ENCODE measurements at regions not wholly inside any gene's neighbourhood (a gene's known extent, or its start where the extent isn't known, plus 50 kb on each side); places are given as distances from the start of the nearest gene placed in this dataset.

DNA sequence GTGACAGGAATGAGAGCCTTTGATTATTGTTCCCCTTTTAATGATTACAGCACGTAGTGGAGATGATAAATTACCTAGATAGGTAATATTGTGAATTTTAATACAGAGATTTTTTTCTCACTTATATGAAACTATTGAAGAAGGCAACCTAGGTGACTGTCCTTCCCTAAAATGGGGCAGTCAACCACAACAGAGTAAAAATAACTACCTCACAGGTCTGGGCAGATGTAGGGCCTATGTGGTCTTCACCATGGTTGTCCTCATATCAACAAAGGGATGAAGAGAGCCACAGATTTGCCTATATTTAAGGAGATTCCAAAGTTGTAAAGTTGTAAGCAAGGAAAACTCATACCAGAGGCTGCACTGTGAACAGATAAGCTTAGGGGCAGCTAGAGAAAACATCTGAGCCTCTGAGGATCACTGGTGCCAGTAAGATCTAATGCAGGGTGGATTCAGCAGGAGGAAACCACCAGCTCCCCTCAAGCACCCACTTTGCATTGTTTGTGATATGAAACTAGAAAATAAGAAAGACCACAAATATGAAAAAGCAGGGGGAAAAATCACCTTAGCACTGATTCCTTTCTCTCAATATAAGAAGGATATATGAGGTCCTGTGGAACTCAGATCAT, 547.9 kb upstream of the GALNTL6 start:
- no peaks in the 10 kb centered on the region for H3K9me2 ChIP-seq (ENCODE audit: insufficient read depth, low read length)
- no peaks in the 10 kb centered on the region for H4K20me1 ChIP-seq (ENCODE audit: insufficient read depth)
- no peaks in the 10 kb centered on the region for H3K27me3 ChIP-seq (ENCODE audit: insufficient read depth, low read depth, low read length)
- H3K9ac ChIP-seq (ENCODE audit: low read length) = no peak overlapping the region
- no peaks in the 10 kb centered on the region for H3K9me3 ChIP-seq (ENCODE audit: low read length)
- TF ChIP-seq TAF1 (IDR thresholded peaks at IDR 0.05; ENCODE audit: low read depth) = no peak
- TF ChIP-seq, protein P1, sequence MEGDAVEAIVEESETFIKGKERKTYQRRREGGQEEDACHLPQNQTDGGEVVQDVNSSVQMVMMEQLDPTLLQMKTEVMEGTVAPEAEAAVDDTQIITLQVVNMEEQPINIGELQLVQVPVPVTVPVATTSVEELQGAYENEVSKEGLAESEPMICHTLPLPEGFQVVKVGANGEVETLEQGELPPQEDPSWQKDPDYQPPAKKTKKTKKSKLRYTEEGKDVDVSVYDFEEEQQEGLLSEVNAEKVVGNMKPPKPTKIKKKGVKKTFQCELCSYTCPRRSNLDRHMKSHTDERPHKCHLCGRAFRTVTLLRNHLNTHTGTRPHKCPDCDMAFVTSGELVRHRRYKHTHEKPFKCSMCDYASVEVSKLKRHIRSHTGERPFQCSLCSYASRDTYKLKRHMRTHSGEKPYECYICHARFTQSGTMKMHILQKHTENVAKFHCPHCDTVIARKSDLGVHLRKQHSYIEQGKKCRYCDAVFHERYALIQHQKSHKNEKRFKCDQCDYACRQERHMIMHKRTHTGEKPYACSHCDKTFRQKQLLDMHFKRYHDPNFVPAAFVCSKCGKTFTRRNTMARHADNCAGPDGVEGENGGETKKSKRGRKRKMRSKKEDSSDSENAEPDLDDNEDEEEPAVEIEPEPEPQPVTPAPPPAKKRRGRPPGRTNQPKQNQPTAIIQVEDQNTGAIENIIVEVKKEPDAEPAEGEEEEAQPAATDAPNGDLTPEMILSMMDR (IDR thresholded peaks at IDR 0.05; ENCODE audit: poor library complexity, severe bottlenecking) = no peak
- TF ChIP-seq SMC3 (conservative IDR thresholded peaks at IDR 0.05; ENCODE audit: poor library complexity) = no peak
- TF ChIP-seq MXI1 (conservative IDR thresholded peaks at IDR 0.05; ENCODE audit: poor library complexity, severe bottlenecking) = no peak
- no peak for TF ChIP-seq RAD21 (conservative IDR thresholded peaks at IDR 0.05)
- TF ChIP-seq, protein P2, sequence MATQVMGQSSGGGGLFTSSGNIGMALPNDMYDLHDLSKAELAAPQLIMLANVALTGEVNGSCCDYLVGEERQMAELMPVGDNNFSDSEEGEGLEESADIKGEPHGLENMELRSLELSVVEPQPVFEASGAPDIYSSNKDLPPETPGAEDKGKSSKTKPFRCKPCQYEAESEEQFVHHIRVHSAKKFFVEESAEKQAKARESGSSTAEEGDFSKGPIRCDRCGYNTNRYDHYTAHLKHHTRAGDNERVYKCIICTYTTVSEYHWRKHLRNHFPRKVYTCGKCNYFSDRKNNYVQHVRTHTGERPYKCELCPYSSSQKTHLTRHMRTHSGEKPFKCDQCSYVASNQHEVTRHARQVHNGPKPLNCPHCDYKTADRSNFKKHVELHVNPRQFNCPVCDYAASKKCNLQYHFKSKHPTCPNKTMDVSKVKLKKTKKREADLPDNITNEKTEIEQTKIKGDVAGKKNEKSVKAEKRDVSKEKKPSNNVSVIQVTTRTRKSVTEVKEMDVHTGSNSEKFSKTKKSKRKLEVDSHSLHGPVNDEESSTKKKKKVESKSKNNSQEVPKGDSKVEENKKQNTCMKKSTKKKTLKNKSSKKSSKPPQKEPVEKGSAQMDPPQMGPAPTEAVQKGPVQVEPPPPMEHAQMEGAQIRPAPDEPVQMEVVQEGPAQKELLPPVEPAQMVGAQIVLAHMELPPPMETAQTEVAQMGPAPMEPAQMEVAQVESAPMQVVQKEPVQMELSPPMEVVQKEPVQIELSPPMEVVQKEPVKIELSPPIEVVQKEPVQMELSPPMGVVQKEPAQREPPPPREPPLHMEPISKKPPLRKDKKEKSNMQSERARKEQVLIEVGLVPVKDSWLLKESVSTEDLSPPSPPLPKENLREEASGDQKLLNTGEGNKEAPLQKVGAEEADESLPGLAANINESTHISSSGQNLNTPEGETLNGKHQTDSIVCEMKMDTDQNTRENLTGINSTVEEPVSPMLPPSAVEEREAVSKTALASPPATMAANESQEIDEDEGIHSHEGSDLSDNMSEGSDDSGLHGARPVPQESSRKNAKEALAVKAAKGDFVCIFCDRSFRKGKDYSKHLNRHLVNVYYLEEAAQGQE (IDR thresholded peaks at IDR 0.05; ENCODE audit: borderline replicate concordance) = no peak
- TF ChIP-seq POLR2AphosphoS5 (IDR thresholded peaks at IDR 0.05) = no peak
- no peak for TF ChIP-seq EZH2 (IDR thresholded peaks at IDR 0.05; ENCODE audit: borderline replicate concordance, insufficient read depth, low read length, poor library complexity, severe bottlenecking)
- TF ChIP-seq EP300 (conservative IDR thresholded peaks at IDR 0.05; ENCODE audit: poor library complexity, severe bottlenecking) = no peak
- H3K4me2 ChIP-seq (ENCODE audit: low read length) = no peak overlapping the region
- no peak overlapping the region for H2AFZ ChIP-seq (ENCODE audit: low read depth, low read length)
- H3K4me3 ChIP-seq (ENCODE audit: low read length) = no peak overlapping the region
- no peaks in the 10 kb centered on the region for H3F3A ChIP-seq (ENCODE audit: insufficient read depth, low read length, poor library complexity, severe bottlenecking)
- H3K79me2 ChIP-seq (replicated peaks; ENCODE audit: insufficient read depth, low read length) = no peaks in the 10 kb centered on the region
- no peaks in the 10 kb centered on the region for H3K36me3 ChIP-seq (ENCODE audit: insufficient read depth, low read length)
- H3K27ac ChIP-seq (ENCODE audit: low read length) = no peak overlapping the region

DNA sequence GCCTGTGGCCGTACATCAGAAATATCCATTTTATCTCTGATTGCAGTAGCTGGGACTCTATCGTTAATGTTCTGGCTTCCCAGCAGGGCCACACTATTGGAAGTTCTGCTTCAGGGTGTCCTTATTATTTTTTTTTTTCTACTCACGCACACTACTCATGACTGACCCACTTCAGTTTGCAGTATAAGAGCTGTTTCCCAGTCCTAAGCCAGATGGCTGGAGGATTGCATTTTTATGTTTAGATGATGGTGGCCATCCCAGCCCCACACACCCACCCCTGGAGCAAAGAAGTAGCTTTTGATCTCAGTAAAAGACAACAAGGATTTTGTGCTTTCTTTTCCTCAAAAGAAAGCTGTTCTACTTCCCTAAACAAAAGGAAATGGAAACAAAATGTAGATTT, 557.0 kb upstream of the GALNTL6 start:
- Histone ChIP-seq H3K9me2 (ENCODE audit: insufficient read depth, low read length) (no peaks in the 10 kb centered on the region), H3K79me2 (replicated peaks; ENCODE audit: insufficient read depth, low read length) (no peaks in the 10 kb centered on the region), H2AFZ (ENCODE audit: low read depth, low read length) (no peak overlapping the region), H3K4me2 (ENCODE audit: low read length) (no peak overlapping the region), H3K27me3 (ENCODE audit: insufficient read depth, low read depth, low read length) (no peaks in the 10 kb centered on the region), H3K4me3 (ENCODE audit: low read length) (no peak overlapping the region), H3K9me3 (ENCODE audit: low read length) (no peaks in the 10 kb centered on the region), H3K27ac (ENCODE audit: low read length) (no peak overlapping the region), H4K20me1 (ENCODE audit: insufficient read depth) (no peaks in the 10 kb centered on the region), H3K9ac (ENCODE audit: low read length) (no peak overlapping the region), H3F3A (ENCODE audit: insufficient read depth, low read length, poor library complexity, severe bottlenecking) (no peaks in the 10 kb centered on the region), H3K36me3 (ENCODE audit: insufficient read depth, low read length) (no peaks in the 10 kb centered on the region)
- TF ChIP-seq SMC3 (conservative IDR thresholded peaks at IDR 0.05; ENCODE audit: poor library complexity) (no peak), EZH2 (IDR thresholded peaks at IDR 0.05; ENCODE audit: borderline replicate concordance, insufficient read depth, low read length, poor library complexity, severe bottlenecking) (no peak), TAF1 (IDR thresholded peaks at IDR 0.05; ENCODE audit: low read depth) (no peak), MXI1 (conservative IDR thresholded peaks at IDR 0.05; ENCODE audit: poor library complexity, severe bottlenecking) (no peak), RAD21 (conservative IDR thresholded peaks at IDR 0.05) (no peak), EP300 (conservative IDR thresholded peaks at IDR 0.05; ENCODE audit: poor library complexity, severe bottlenecking) (no peak)
- TF ChIP-seq, protein P1 (IDR thresholded peaks at IDR 0.05; ENCODE audit: poor library complexity, severe bottlenecking) = no peak
- TF ChIP-seq, protein P2 (IDR thresholded peaks at IDR 0.05; ENCODE audit: borderline replicate concordance) = no peak
